GM23248 (cell line): ENCODE measurements at regions not wholly inside any gene's neighbourhood (a gene's known extent, or its start where the extent isn't known, plus 50 kb on each side); places are given as distances from the start of the nearest gene placed in this dataset.

Experiments used
- DNase-seq: peaks from one replicate; pipeline ENCODE4 v3.0.0-alpha.2; 2015
- H2AFZ ChIP-seq: fragments of 200-600 bp; sonication (generic); 2 replicates; pipeline ENCODE4 v1.6.1; 2016; ENCODE audit warnings: antibody characterized with exemption
- H3F3A ChIP-seq: fragments of 200-600 bp; sonication (generic); 2 replicates; pipeline ENCODE4 v1.6.1; 2016; ENCODE audit warnings: mild to moderate bottlenecking, antibody characterized with exemption, mixed run types; ENCODE audit not compliant: insufficient read depth
- H3K27ac ChIP-seq: fragments of 200-600 bp; sonication (generic); 2 replicates; pipeline ENCODE4 v1.5.1; 2016; ENCODE audit warnings: mild to moderate bottlenecking
- H3K27me3 ChIP-seq: fragments of 200-600 bp; sonication (generic); replicated peaks from 2 replicates; pipeline ENCODE4 v1.6.1; 2016; ENCODE audit warnings: mild to moderate bottlenecking; ENCODE audit not compliant: insufficient read depth
- H3K36me3 ChIP-seq: fragments of 200-600 bp; sonication (generic); 2 replicates; pipeline ENCODE4 v1.6.1; 2016; ENCODE audit warnings: low read depth, mild to moderate bottlenecking
- H3K4me1 ChIP-seq: fragments of 200-600 bp; sonication (generic); 2 replicates; pipeline ENCODE4 v1.6.1; 2016; ENCODE audit warnings: mild to moderate bottlenecking; ENCODE audit not compliant: insufficient read depth
- H3K4me2 ChIP-seq: fragments of 200-600 bp; sonication (generic); one replicate; pipeline ENCODE4 v1.6.1; 2016; ENCODE audit warnings: mild to moderate bottlenecking; ENCODE audit not compliant: unreplicated experiment
- H3K4me3 ChIP-seq: fragments of 200-600 bp; sonication (generic); 2 replicates; pipeline ENCODE4 v1.5.1; 2016; ENCODE audit warnings: mild to moderate bottlenecking
- H3K79me2 ChIP-seq: fragments of 200-600 bp; sonication (generic); 2 replicates; pipeline ENCODE4 v1.6.1; 2016; ENCODE audit warnings: mild to moderate bottlenecking; ENCODE audit not compliant: insufficient read depth
- H3K9ac ChIP-seq: fragments of 200-600 bp; sonication (generic); 2 replicates; pipeline ENCODE4 v1.6.1; 2016; ENCODE audit warnings: mild to moderate bottlenecking
- H3K9me2 ChIP-seq: fragments of 200-600 bp; sonication (generic); 2 replicates; pipeline ENCODE4 v1.6.1; 2016; ENCODE audit warnings: mixed run types, mild to moderate bottlenecking, moderate library complexity; ENCODE audit not compliant: insufficient read depth
- H3K9me3 ChIP-seq: fragments of 200-600 bp; sonication (generic); one replicate; pipeline ENCODE4 v1.6.1; 2017; ENCODE audit warnings: low read depth
- H4K20me1 ChIP-seq: fragments of 200-600 bp; sonication (generic); 2 replicates; pipeline ENCODE4 v1.6.0; 2016; ENCODE audit not compliant: insufficient read depth
- EZH2 ChIP-seq: fragments of 200-600 bp; sonication (generic); IDR thresholded peaks from 2 replicates; pipeline ENCODE4 v1.6.1; 2018; ENCODE audit warnings: antibody characterized with exemption, mild to moderate bottlenecking; ENCODE audit not compliant: insufficient read depth, poor library complexity, severe bottlenecking
- EZH2phosphoT487 ChIP-seq: fragments of 200-600 bp; sonication (generic); IDR thresholded peaks from 2 replicates; pipeline ENCODE4 v1.6.1; 2018; ENCODE audit warnings: antibody characterized with exemption, moderate library complexity, mild to moderate bottlenecking, low read depth; ENCODE audit not compliant: insufficient read depth
- WGBS, 2 experiments: methylation state at CpG; one replicate each; pipeline ENCODE4 v1.1.6; 2015 to 2017; ENCODE audit warnings: low lambda C conversion rate in 2 of 2, low coverage in 1 of 2; ENCODE audit errors: missing lambda C conversion rate in 2 of 2; 5-methylcytosine and 5-hydroxymethylcytosine counted together
- in situ Hi-C: fragments of 300-500 bp; cut with MboI; formaldehyde crosslinking; loops from 2 replicates; pipeline ENCODE4 v1.15.0; 2020

GRCh38 chr22:27179161-27179560 is 521.8 kb downstream of the MIAT start:
- Histone ChIP-seq H3K4me1 (no peaks in the 10 kb centered on the region), H4K20me1 (no peaks in the 10 kb centered on the region), H3K27ac (no peak overlapping the region), H3K27me3 (no peaks in the 10 kb centered on the region), H3K79me2 (no peaks in the 10 kb centered on the region), H3K9me3 (no peaks in the 10 kb centered on the region), H3K4me2 (no peak overlapping the region), H3F3A (no peaks in the 10 kb centered on the region), H3K36me3 (no peaks in the 10 kb centered on the region), H2AFZ (no peak overlapping the region), H3K4me3 (no peak overlapping the region), H3K9ac (no peak overlapping the region), H3K9me2 (no peaks in the 10 kb centered on the region)
- TF ChIP-seq EZH2 (no peak), EZH2phosphoT487 (no peak)
- in situ Hi-C loops, result no loop called here
- 92 to 96% methylated on average over 3 of the region's 3 CpGs for WGBS, 2 experiments
- no peak for DNase-seq

- Histone ChIP-seq H3K9me2 (no peaks in the 10 kb centered on the region), H3K4me3 (no peak overlapping the region), H3K9ac (no peak overlapping the region), H3K27me3 (no peaks in the 10 kb centered on the region), H3K79me2 (no peaks in the 10 kb centered on the region), H4K20me1 (no peaks in the 10 kb centered on the region), H3K4me2 (no peak overlapping the region), H2AFZ (no peak overlapping the region), H3K4me1 (no peaks in the 10 kb centered on the region), H3K9me3 (no peaks in the 10 kb centered on the region), H3F3A (no peaks in the 10 kb centered on the region), H3K27ac (no peak overlapping the region), H3K36me3 (no peaks in the 10 kb centered on the region)
- no peak for DNase-seq
- in situ Hi-C loops, result no loop called here
- TF ChIP-seq EZH2 (no peak), EZH2phosphoT487 (no peak)
- WGBS, 2 experiments, result 85 to 90% methylated on average over 4 of the region's 4 CpGs
These were observed 524.1 kb downstream of the MIAT start for GRCh38 chr22:27181537-27181936.

- TF ChIP-seq EZH2phosphoT487, result no peak
- no peak for TF ChIP-seq EZH2
- WGBS, 2 experiments, result 88 to 96% methylated on average over 6 of the region's 6 CpGs
- H3K4me2 ChIP-seq, result no peak overlapping the region
- no peaks in the 10 kb centered on the region for H3K79me2 ChIP-seq
- no peaks in the 10 kb centered on the region for H3K4me1 ChIP-seq
- no peak overlapping the region for H3K4me3 ChIP-seq
- no peak overlapping the region for H3K9ac ChIP-seq
- H3K27ac ChIP-seq, result no peak overlapping the region
- H4K20me1 ChIP-seq, result no peaks in the 10 kb centered on the region
- H3K9me2 ChIP-seq, result no peaks in the 10 kb centered on the region
- H2AFZ ChIP-seq, result no peak overlapping the region
- in situ Hi-C loops, result no loop called here
- no peaks in the 10 kb centered on the region for H3K36me3 ChIP-seq
- no peak for DNase-seq
- no peaks in the 10 kb centered on the region for H3K27me3 ChIP-seq
- no peaks in the 10 kb centered on the region for H3F3A ChIP-seq
- no peaks in the 10 kb centered on the region for H3K9me3 ChIP-seq
These were observed 526.1 kb downstream of the MIAT start for GRCh38 chr22:27183474-27183873.

GRCh38 chr22:27185099-27185709 is 527.8 kb downstream of the MIAT start:
- Histone ChIP-seq H3F3A (no peaks in the 10 kb centered on the region), H3K4me3 (no peak overlapping the region), H3K4me2 (no peak overlapping the region), H2AFZ (no peak overlapping the region), H3K9ac (no peak overlapping the region), H3K27ac (no peak overlapping the region), H3K9me2 (no peaks in the 10 kb centered on the region), H3K9me3 (no peaks in the 10 kb centered on the region), H3K79me2 (no peaks in the 10 kb centered on the region), H3K27me3 (no peaks in the 10 kb centered on the region), H3K4me1 (no peaks in the 10 kb centered on the region), H4K20me1 (no peaks in the 10 kb centered on the region), H3K36me3 (no peaks in the 10 kb centered on the region)
- in situ Hi-C loops, result no loop called here
- no peak for DNase-seq
- 65 to 73% methylated on average over 3 of the region's 3 CpGs for WGBS, 2 experiments
- TF ChIP-seq EZH2phosphoT487 (no peak), EZH2 (no peak)

- WGBS, 2 experiments, result 91 to 96% methylated on average over 12 of the region's 12 CpGs
- no peak overlapping the region for H3K27ac ChIP-seq
- TF ChIP-seq EZH2, result no peak
- TF ChIP-seq EZH2phosphoT487, result no peak
These were observed 528.4 kb downstream of the MIAT start for GRCh38 chr22:27185760-27186302.

More at GRCh38 chr22:27185760-27186302, 528.4 kb downstream of the MIAT start:
- Histone ChIP-seq H3K9me2 (no peaks in the 10 kb centered on the region), H3K79me2 (no peaks in the 10 kb centered on the region), H2AFZ (no peak overlapping the region), H3F3A (no peaks in the 10 kb centered on the region), H3K27me3 (no peaks in the 10 kb centered on the region), H4K20me1 (no peaks in the 10 kb centered on the region), H3K9ac (no peak overlapping the region), H3K4me1 (no peaks in the 10 kb centered on the region), H3K9me3 (no peaks in the 10 kb centered on the region), H3K4me2 (no peak overlapping the region), H3K4me3 (no peak overlapping the region), H3K36me3 (no peaks in the 10 kb centered on the region)
- no peak for DNase-seq
- in situ Hi-C loops, result no loop called here
